ENCODE measurements at regions not wholly inside any gene's neighbourhood (a gene's known extent, or its start where the extent isn't known, plus 50 kb on each side); places are given as distances from the start of the nearest gene placed in this dataset.

- H3K36me3 ChIP-seq = no peaks in the 10 kb centered on the region
- no peaks in the 10 kb centered on the region for H3K9me3 ChIP-seq
- no peaks in the 10 kb centered on the region for H3K27me3 ChIP-seq (replicated peaks in 1 of 7)
- DNase-seq = no peak
- peaks cover 0 to 3% (median 0%) of the 10 kb centered on the region in 6 donors for H3K4me1 ChIP-seq
- intact Hi-C loops (cut with DNase I; ENCODE audit: low total_unique reads) = no loop called here
- no peak overlapping the region for H3K4me3 ChIP-seq
- no peak for TF ChIP-seq POLR2AphosphoS5 (IDR thresholded peaks at IDR 0.05)
- peak in 5 of 11 experiments; percentile 7 to 32 (median 26) for TF ChIP-seq CTCF (IDR thresholded peaks at IDR 0.05 in 8 of 11, conservative IDR thresholded peaks at IDR 0.05 in 3 of 11)
- no peak overlapping the region for H3K27ac ChIP-seq
Measured at GRCh38 chr4:73311428-73311827, 52.8 kb upstream of the ANKRD17 start.

- H3K4me3 ChIP-seq = no peak overlapping the region
Measured at GRCh38 chr4:73309211-73309610, 50.6 kb upstream of the ANKRD17 start.

More at GRCh38 chr4:73309211-73309610, 50.6 kb upstream of the ANKRD17 start:
- 67 to 78% (median 72%) methylated on average over 3 of the region's 3 CpGs for WGBS, 5 donors
- no peak for TF ChIP-seq CTCF (IDR thresholded peaks at IDR 0.05 in 8 of 11, conservative IDR thresholded peaks at IDR 0.05 in 3 of 11)
- TF ChIP-seq POLR2A (IDR thresholded peaks at IDR 0.05) = no peak
- H3K36me3 ChIP-seq = no peaks in the 10 kb centered on the region
- no peak for DNase-seq
- H3K9me3 ChIP-seq = no peaks in the 10 kb centered on the region
- no peak overlapping the region for H3K27ac ChIP-seq
- no peaks in the 10 kb centered on the region for H3K27me3 ChIP-seq (replicated peaks in 1 of 7)
- H3K4me1 ChIP-seq = peaks cover 0 to 3% (median 0%) of the 10 kb centered on the region in 6 donors
- intact Hi-C loops (cut with DNase I; ENCODE audit: low total_unique reads) = no loop called here

Data from spleen (tissue), 11 donors.